CD14-positive monocyte (primary cell): ENCODE measurements at regions not wholly inside any gene's neighbourhood (a gene's known extent, or its start where the extent isn't known, plus 50 kb on each side); places are given as distances from the start of the nearest gene placed in this dataset.

ENCODE experiments used
- DNase-seq, 3 donors: peaks; one replicate each; pipeline ENCODE4 v3.0.0-alpha.2; 2011 to 2022
- H2AFZ ChIP-seq: 2 replicates; pipeline ENCODE4 v1.6.0; 2012; ENCODE audit warnings: mild to moderate bottlenecking, low read depth, low read length, inconsistent platforms; ENCODE audit not compliant: insufficient read depth, poor library complexity, severe bottlenecking
- H3K27ac ChIP-seq, 2 donors: 1 replicate in 1 of 2; 2 replicates in 1 of 2; pipeline ENCODE4 v1.5.1; 2012 to 2013; ENCODE audit warnings: low read length in 2 of 2, control low read depth in 1 of 2, inconsistent platforms in 1 of 2, low read depth in 1 of 2, mild to moderate bottlenecking in 1 of 2
- H3K27me3 ChIP-seq, 2 donors: one replicate each; pipeline versions ENCODE4 v1.6.0 to v1.6.1; 2011 to 2013; ENCODE audit warnings: low read length in 2 of 2; ENCODE audit not compliant: control insufficient read depth in 2 of 2, insufficient read depth in 2 of 2
- H3K36me3 ChIP-seq, 2 donors: replicated peaks in 1 of 2; 1 replicate in 1 of 2; 2 replicates in 1 of 2; pipeline versions ENCODE4 v1.5.1 to v1.6.1; 2012 to 2013; ENCODE audit warnings: low read length in 2 of 2, control low read depth in 1 of 2, inconsistent platforms in 1 of 2, mild to moderate bottlenecking in 1 of 2; ENCODE audit not compliant: insufficient read depth in 2 of 2, control insufficient read depth in 1 of 2
- H3K4me1 ChIP-seq, 2 donors: 1 replicate in 1 of 2; 2 replicates in 1 of 2; pipeline versions ENCODE4 v1.5.1 to v1.6.1; 2012 to 2013; ENCODE audit warnings: low read length in 2 of 2, control low read depth in 1 of 2, inconsistent platforms in 1 of 2, mild to moderate bottlenecking in 1 of 2, moderate library complexity in 1 of 2; ENCODE audit not compliant: insufficient read depth in 2 of 2, control insufficient read depth in 1 of 2
- H3K4me2 ChIP-seq: replicated peaks from 2 replicates; pipeline ENCODE3; 2012; ENCODE audit warnings: low read length, moderate library complexity, mild to moderate bottlenecking; ENCODE audit not compliant: poor library complexity, severe bottlenecking; ENCODE audit errors: extremely low read depth
- H3K4me3 ChIP-seq, 3 experiments: fragments of 200-600 bp in 1 of 3; sonication (generic) in 1 of 3; replicated peaks in 1 of 3; 1 replicate in 2 of 3; 2 replicates in 1 of 3; pipeline ENCODE4 v1.5.1; 2011 to 2013; ENCODE audit warnings: low read length in 3 of 3, mild to moderate bottlenecking in 3 of 3, control low read depth in 2 of 3, low read depth in 2 of 3, inconsistent platforms in 1 of 3, moderate library complexity in 1 of 3
- H3K79me2 ChIP-seq: 2 replicates; pipeline ENCODE4 v1.6.0; 2012; ENCODE audit warnings: mild to moderate bottlenecking, control low read depth, inconsistent platforms, low read length, moderate library complexity; ENCODE audit not compliant: insufficient read depth
- H3K9ac ChIP-seq: 2 replicates; pipeline ENCODE4 v1.6.0; 2017; ENCODE audit warnings: low read length, mild to moderate bottlenecking; ENCODE audit not compliant: insufficient read depth, poor library complexity, severe bottlenecking
- H3K9me3 ChIP-seq, 2 donors: replicated peaks in 1 of 2; 1 replicate in 1 of 2; 2 replicates in 1 of 2; pipeline versions ENCODE4 v1.5.1 to v1.6.1; 2012 to 2013; ENCODE audit warnings: low read length in 2 of 2, control low read depth in 1 of 2; ENCODE audit not compliant: control insufficient read depth in 1 of 2, insufficient read depth in 1 of 2
- H4K20me1 ChIP-seq: 2 replicates; pipeline ENCODE4 v1.6.0; 2012; ENCODE audit warnings: mild to moderate bottlenecking, low read length, control low read depth, moderate library complexity; ENCODE audit not compliant: insufficient read depth
- H3K27ac Mint-ChIP-seq, 7 donors: one replicate each; pipeline ENCODE4 v1.8.0; 2020; ENCODE audit warnings: mild to moderate bottlenecking in 7 of 7, mixed read lengths in 7 of 7, moderate library complexity in 6 of 7, inconsistent platforms in 2 of 7
- H3K27me3 Mint-ChIP-seq, 3 donors: one replicate each; pipeline ENCODE4 v1.8.0; 2021 to 2022; ENCODE audit warnings: low read depth in 3 of 3, mild to moderate bottlenecking in 3 of 3, mixed read lengths in 3 of 3, moderate library complexity in 3 of 3, inconsistent platforms in 1 of 3
- H3K36me3 Mint-ChIP-seq, 2 donors: one replicate each; pipeline ENCODE4 v1.8.0; 2020; ENCODE audit warnings: mixed read lengths in 2 of 2, inconsistent platforms in 1 of 2, mild to moderate bottlenecking in 1 of 2
- H3K4me1 Mint-ChIP-seq: one replicate; pipeline ENCODE4 v1.8.0; 2020; ENCODE audit warnings: mild to moderate bottlenecking, mixed read lengths
- H3K4me3 Mint-ChIP-seq, 2 donors: one replicate each; pipeline ENCODE4 v1.8.0; 2020; ENCODE audit warnings: mild to moderate bottlenecking in 2 of 2, mixed read lengths in 2 of 2, moderate library complexity in 1 of 2
- H3K9me3 Mint-ChIP-seq, 7 donors: one replicate each; pipeline ENCODE4 v1.8.0; 2020 to 2022; ENCODE audit warnings: mixed read lengths in 7 of 7, mild to moderate bottlenecking in 6 of 7, moderate library complexity in 6 of 7, inconsistent platforms in 2 of 7
- CTCF ChIP-seq: fragments of 200-600 bp; IDR thresholded peaks from one replicate; pipeline ENCODE4 v1.8.0; 2022; ENCODE audit warnings: antibody characterized with exemption, mild to moderate bottlenecking
- WGBS: methylation state at CpG from one replicate; pipeline ENCODE4 v1.1.5; 2013; ENCODE audit warnings: missing lambda C conversion rate; ENCODE audit not compliant: insufficient coverage; 5-methylcytosine and 5-hydroxymethylcytosine counted together
- intact Hi-C, 2 donors: fragments of 100-400 bp; cut with micrococcal nuclease; formaldehyde crosslinking; loops; one replicate each; pipeline versions ENCODE4 v1.15.0 to v1.15.1; 2023

GRCh38 chr13:69279213-69279612, 828.4 kb upstream of the ATXN8OS start:
- TF ChIP-seq CTCF, result no peak
- Histone ChIP-seq H3K9ac (no peak overlapping the region), H4K20me1 (no peaks in the 10 kb centered on the region), H3K9me3 (no peaks in the 10 kb centered on the region), H3K4me1 (no peaks in the 10 kb centered on the region), H3K4me3 (no peak overlapping the region), H3K36me3 (no peaks in the 10 kb centered on the region), H3K27me3 (no peaks in the 10 kb centered on the region), H3K4me2 (no peak overlapping the region), H3K27ac (no peak overlapping the region), H3K79me2 (no peaks in the 10 kb centered on the region), H2AFZ (no peak overlapping the region)
- no peaks in the 10 kb centered on the region for H3K36me3 Mint-ChIP-seq
- DNase-seq, result no peak
- no peak overlapping the region for H3K27ac Mint-ChIP-seq
- no peaks in the 10 kb centered on the region for H3K4me1 Mint-ChIP-seq
- H3K27me3 Mint-ChIP-seq, result peaks cover 0 to 2% (median 0%) of the 10 kb centered on the region in 3 donors
- H3K4me3 Mint-ChIP-seq, result no peak overlapping the region
- intact Hi-C loops, result loop anchor here in 1 of 2 donors (2.0 kb wide), 1 partner anchor 26 kb away; no protein-coding TSS in a partner anchor
- H3K9me3 Mint-ChIP-seq, result peaks cover 0 to 6% (median 0%) of the 10 kb centered on the region in 7 donors

DNA sequence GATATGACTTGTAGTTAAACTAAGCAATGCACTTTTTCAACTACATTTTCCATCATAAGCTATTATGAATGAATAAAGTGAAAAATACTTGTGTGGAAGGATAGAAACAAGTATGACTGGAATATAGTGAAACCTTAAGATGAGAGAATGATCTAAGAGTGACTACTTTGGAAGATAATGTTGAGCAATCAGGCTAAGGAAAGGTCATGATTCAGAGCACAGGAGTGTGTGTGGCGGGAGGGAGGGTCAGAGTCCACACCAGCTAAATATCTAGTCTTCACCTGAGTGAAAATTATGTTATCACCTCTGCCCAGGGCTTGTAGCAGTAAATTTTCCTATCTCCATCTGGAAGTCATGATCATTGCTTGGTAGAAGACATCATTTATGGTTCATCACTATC, 833.4 kb upstream of the ATXN8OS start:
- Histone ChIP-seq H2AFZ (no peak overlapping the region), H3K36me3 (no peaks in the 10 kb centered on the region), H3K4me3 (no peak overlapping the region), H4K20me1 (no peaks in the 10 kb centered on the region), H3K4me2 (no peak overlapping the region), H3K9ac (no peak overlapping the region), H3K79me2 (no peaks in the 10 kb centered on the region), H3K9me3 (peaks cover 0 to 3% of the 10 kb centered on the region in 2 donors), H3K4me1 (no peaks in the 10 kb centered on the region), H3K27me3 (no peaks in the 10 kb centered on the region), H3K27ac (no peak overlapping the region)
- Mint-ChIP-seq H3K36me3 (no peaks in the 10 kb centered on the region), H3K4me1 (no peaks in the 10 kb centered on the region), H3K9me3 (peaks cover 0 to 10% (median 2%) of the 10 kb centered on the region in 7 donors), H3K4me3 (no peak overlapping the region), H3K27me3 (peaks cover 0 to 1% (median 0%) of the 10 kb centered on the region in 3 donors), H3K27ac (no peak overlapping the region)
- intact Hi-C loops, result no loop called here
- no peak for TF ChIP-seq CTCF
- DNase-seq, result no peak
- WGBS, result no CpG with 5 or more reads among the region's 1 CpG
